Tibial nerve (tissue), 4 donors: ENCODE measurements at regions not wholly inside any gene's neighbourhood (a gene's known extent, or its start where the extent isn't known, plus 50 kb on each side); places are given as distances from the start of the nearest gene placed in this dataset.
A peak's percentile ranks its signal among the peaks of the same experiment; 100 is the strongest.

Experiments
- DNase-seq, 2 donors: peaks; one replicate each; pipeline ENCODE4 v3.0.0-alpha.2; 2019; ENCODE audit warnings: low spot score in 2 of 2
- H3K27ac ChIP-seq, 4 donors: fragments of 200-600 bp; sonication (generic) in 3 of 4; one replicate each; pipeline ENCODE4 v1.5.1; 2017 to 2019; ENCODE audit warnings: mild to moderate bottlenecking in 1 of 4
- H3K27me3 ChIP-seq, 2 donors: fragments of 200-600 bp; sonication (generic) in 1 of 2; one replicate each; pipeline versions ENCODE4 v1.5.1 to v1.6.0; 2017 to 2019
- H3K36me3 ChIP-seq, 3 donors: fragments of 200-600 bp; sonication (generic); one replicate each; pipeline ENCODE4 v1.5.1; 2018 to 2019
- H3K4me1 ChIP-seq, 4 donors: fragments of 200-600 bp; sonication (generic) in 3 of 4; one replicate each; pipeline ENCODE4 v1.5.1; 2017 to 2019
- H3K4me3 ChIP-seq, 4 donors: fragments of 200-600 bp; sonication (generic) in 3 of 4; one replicate each; pipeline ENCODE4 v1.5.1; 2017 to 2019; ENCODE audit warnings: mild to moderate bottlenecking in 1 of 4, moderate library complexity in 1 of 4
- H3K9me3 ChIP-seq, 4 donors: fragments of 200-600 bp; sonication (generic) in 3 of 4; one replicate each; pipeline ENCODE4 v1.5.1; 2017 to 2019
- EP300 ChIP-seq, 2 donors: sonication (generic); formaldehyde crosslinking; IDR thresholded peaks; one replicate each; pipeline ENCODE4 v1.6.1; 2017; ENCODE audit warnings: antibody characterized with exemption in 2 of 2, mild to moderate bottlenecking in 1 of 2
- POLR2A ChIP-seq, 2 donors: fragments of 450-650 bp; IDR thresholded peaks; one replicate each; pipeline ENCODE4 v1.6.1; 2017; ENCODE audit warnings: antibody characterized with exemption in 2 of 2, mild to moderate bottlenecking in 2 of 2, moderate library complexity in 2 of 2
- WGBS, 2 donors: methylation state at CpG; one replicate each; pipeline ENCODE4 v1.1.5; 2018; 5-methylcytosine and 5-hydroxymethylcytosine counted together
- TF ChIP-seq, protein P1 (sequence below), 5 experiments: fragments of 200-600 bp in 3 of 5; fragments of 450-650 bp in 2 of 5; sonication (generic) in 3 of 5; IDR thresholded peaks; one replicate each; pipeline ENCODE4 v1.5.1; 2016 to 2019; ENCODE audit warnings: antibody characterized with exemption in 5 of 5, mild to moderate bottlenecking in 3 of 5, moderate library complexity in 2 of 5

DNA sequence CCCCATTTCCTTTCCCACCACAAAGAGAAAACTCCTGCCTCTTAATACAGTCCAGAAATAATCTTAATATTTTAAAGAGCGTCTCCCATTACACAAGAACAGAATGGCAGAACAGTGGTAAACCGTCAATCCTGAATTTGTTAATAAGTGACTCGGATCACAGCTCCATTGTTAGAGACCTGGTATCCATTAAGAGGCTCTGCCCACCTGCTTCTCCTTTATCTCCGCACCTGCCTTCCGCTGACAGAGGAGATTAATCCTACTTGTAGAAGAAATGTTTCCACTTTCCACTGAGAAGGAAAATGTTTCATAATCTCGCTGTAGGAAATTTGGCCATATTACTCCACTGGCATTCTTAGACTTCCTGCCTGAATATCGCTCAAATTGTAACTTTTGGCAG is 1493.2 kb downstream of the MAT2B start:
- WGBS, 2 donors, result 76 to 80% methylated on average over 7 of the region's 7 CpGs
- Histone ChIP-seq H3K27ac (no peak overlapping the region), H3K27me3 (no peaks in the 10 kb centered on the region), H3K4me3 (no peak overlapping the region), H3K4me1 (no peaks in the 10 kb centered on the region), H3K9me3 (no peaks in the 10 kb centered on the region), H3K36me3 (no peaks in the 10 kb centered on the region)
- DNase-seq, result no peak
- TF ChIP-seq EP300 (IDR thresholded peaks at IDR 0.05) (no peak), POLR2A (IDR thresholded peaks at IDR 0.05) (no peak)
- TF ChIP-seq, protein P1, sequence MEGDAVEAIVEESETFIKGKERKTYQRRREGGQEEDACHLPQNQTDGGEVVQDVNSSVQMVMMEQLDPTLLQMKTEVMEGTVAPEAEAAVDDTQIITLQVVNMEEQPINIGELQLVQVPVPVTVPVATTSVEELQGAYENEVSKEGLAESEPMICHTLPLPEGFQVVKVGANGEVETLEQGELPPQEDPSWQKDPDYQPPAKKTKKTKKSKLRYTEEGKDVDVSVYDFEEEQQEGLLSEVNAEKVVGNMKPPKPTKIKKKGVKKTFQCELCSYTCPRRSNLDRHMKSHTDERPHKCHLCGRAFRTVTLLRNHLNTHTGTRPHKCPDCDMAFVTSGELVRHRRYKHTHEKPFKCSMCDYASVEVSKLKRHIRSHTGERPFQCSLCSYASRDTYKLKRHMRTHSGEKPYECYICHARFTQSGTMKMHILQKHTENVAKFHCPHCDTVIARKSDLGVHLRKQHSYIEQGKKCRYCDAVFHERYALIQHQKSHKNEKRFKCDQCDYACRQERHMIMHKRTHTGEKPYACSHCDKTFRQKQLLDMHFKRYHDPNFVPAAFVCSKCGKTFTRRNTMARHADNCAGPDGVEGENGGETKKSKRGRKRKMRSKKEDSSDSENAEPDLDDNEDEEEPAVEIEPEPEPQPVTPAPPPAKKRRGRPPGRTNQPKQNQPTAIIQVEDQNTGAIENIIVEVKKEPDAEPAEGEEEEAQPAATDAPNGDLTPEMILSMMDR (IDR thresholded peaks at IDR 0.05), result no peak

DNA sequence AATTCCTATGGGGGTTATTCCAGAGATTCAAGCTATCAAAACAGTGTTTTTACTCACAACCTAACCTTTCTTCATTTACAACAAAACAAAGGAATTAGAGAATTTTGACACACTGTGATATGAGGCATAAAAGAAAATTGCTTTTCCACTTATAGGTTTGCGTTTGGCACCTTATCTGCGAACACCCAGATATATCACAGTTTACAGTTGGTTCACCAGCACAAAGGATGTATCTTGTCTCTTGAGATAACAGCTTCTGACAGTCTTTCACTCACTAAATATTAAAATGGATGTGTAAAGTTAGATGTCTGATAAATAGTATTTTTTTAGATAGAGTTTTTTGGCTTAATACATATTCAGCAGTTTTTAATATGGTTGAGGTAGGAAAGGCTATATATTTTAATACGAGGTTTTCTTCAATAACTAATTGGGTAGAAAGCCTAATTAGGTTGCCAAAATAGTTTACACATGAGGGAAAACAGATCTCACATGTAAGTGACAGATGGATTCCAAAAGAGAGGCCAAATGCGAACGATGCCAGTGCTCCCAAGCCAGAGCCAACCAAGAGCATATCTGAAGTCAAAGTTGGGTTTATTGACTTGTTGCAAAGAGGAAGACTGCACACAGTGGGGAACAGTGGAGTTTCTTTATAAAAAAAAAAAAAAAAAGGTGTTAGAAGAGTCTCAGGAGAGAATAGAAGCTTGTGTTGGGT is 1495.2 kb downstream of the MAT2B start:
- Histone ChIP-seq H3K36me3 (no peaks in the 10 kb centered on the region), H3K4me3 (no peak overlapping the region), H3K9me3 (no peaks in the 10 kb centered on the region), H3K27me3 (no peaks in the 10 kb centered on the region), H3K4me1 (no peaks in the 10 kb centered on the region), H3K27ac (no peak overlapping the region)
- TF ChIP-seq, protein P1 (IDR thresholded peaks at IDR 0.05), result no peak
- TF ChIP-seq POLR2A (IDR thresholded peaks at IDR 0.05), result no peak
- no peak for TF ChIP-seq EP300 (IDR thresholded peaks at IDR 0.05)
- WGBS, 2 donors, result 73 to 85% methylated on average over 5 of the region's 5 CpGs
- DNase-seq, result no peak

DNA sequence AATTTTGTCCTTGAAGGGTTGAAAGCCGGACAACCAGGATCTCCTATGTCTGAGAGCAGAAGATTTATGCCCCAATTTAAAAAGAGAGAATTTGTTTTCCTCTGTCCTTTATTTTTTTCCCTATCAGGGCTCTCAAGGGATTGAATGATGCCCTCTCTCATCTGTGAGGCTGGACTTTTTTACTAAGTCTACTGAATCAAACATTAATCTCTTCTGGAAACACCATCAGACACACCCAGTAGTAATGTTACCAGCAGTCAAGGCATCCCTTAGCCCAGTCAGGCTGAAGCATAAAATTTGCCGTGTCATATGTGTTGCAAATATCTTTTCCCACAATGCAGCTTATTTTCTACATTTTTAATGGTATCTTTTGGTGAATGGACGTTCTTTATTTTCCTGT is 1497.9 kb downstream of the MAT2B start:
- H3K36me3 ChIP-seq, result no peaks in the 10 kb centered on the region
- no peak overlapping the region for H3K27ac ChIP-seq
- H3K9me3 ChIP-seq, result no peaks in the 10 kb centered on the region
- H3K4me1 ChIP-seq, result no peaks in the 10 kb centered on the region
- TF ChIP-seq, protein P1 (IDR thresholded peaks at IDR 0.05), result no peak
- no peak for TF ChIP-seq POLR2A (IDR thresholded peaks at IDR 0.05)
- no peak for TF ChIP-seq EP300 (IDR thresholded peaks at IDR 0.05)
- H3K27me3 ChIP-seq, result no peaks in the 10 kb centered on the region
- H3K4me3 ChIP-seq, result no peak overlapping the region
- no peak for DNase-seq
- 61 to 64% methylated on average over 3 of the region's 3 CpGs for WGBS, 2 donors

DNA sequence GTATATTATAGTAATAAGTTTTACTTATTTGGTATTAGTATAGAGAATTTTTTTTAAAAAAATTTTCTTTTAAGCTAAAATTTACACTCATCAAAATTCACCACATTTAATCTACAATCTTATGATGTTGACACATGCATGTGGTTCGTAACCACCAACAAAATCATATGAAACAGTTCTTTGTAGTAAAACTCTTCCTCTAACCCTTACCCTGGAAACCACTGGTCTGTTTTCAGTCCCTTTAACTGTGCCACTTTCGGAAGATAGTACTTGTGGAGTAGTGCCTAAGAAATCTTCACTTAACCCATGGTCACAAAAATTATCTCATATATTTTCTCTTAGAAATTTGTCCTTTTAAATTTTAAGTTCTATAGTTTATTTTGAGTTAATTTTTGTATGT is 1498.8 kb downstream of the MAT2B start:
- DNase-seq, result no peak
- Histone ChIP-seq H3K27me3 (no peaks in the 10 kb centered on the region), H3K27ac (no peak overlapping the region), H3K9me3 (no peaks in the 10 kb centered on the region), H3K36me3 (no peaks in the 10 kb centered on the region), H3K4me3 (no peak overlapping the region), H3K4me1 (no peaks in the 10 kb centered on the region)
- WGBS, 2 donors, result 80 to 91% methylated on average over 2 of the region's 2 CpGs
- TF ChIP-seq POLR2A (IDR thresholded peaks at IDR 0.05) (no peak), EP300 (IDR thresholded peaks at IDR 0.05) (no peak)
- TF ChIP-seq, protein P1 (IDR thresholded peaks at IDR 0.05), result no peak

DNA sequence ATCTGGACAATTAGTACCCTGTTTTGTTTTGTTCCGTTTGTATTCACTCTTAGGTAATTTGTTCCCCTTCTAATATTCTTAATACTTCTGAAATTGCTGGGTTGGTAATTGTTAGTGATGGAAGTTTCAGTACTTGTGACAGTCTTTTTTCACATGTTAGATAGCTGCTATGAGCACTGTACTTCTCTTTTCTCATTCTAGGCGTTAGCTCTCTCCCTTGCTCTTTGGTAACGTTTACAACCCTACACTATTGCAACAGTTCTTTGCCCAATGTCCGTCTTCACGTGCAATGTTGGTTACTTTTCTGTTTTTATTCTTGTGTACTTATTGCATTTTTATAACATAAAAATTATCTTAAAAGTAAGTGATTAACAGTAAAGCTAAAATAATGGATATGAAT is 1509.0 kb downstream of the MAT2B start:
- WGBS, 2 donors, result 77 to 78% methylated on average over 5 of the region's 5 CpGs
- H3K9me3 ChIP-seq, result no peaks in the 10 kb centered on the region
- no peak for DNase-seq
- no peaks in the 10 kb centered on the region for H3K36me3 ChIP-seq
- no peak overlapping the region for H3K27ac ChIP-seq
- H3K4me1 ChIP-seq, result no peaks in the 10 kb centered on the region
- H3K4me3 ChIP-seq, result no peak overlapping the region
- no peaks in the 10 kb centered on the region for H3K27me3 ChIP-seq
- TF ChIP-seq, protein P1 (IDR thresholded peaks at IDR 0.05), result no peak
- peak in 1 of 2 donors; percentile 41 for TF ChIP-seq EP300 (IDR thresholded peaks at IDR 0.05)
